PC-9 (cell line): ENCODE measurements at regions not wholly inside any gene's neighbourhood (a gene's known extent, or its start where the extent isn't known, plus 50 kb on each side); places are given as distances from the start of the nearest gene placed in this dataset.

Source experiments
- EZH2 ChIP-seq: fragments of 200-600 bp; sonication (generic); IDR thresholded peaks from 2 replicates; pipeline ENCODE4 v1.8.0; 2017; ENCODE audit warnings: antibody characterized with exemption, low read depth
- TF ChIP-seq, protein P1 (sequence below): fragments of 200-600 bp; sonication (generic); conservative IDR thresholded peaks from 2 replicates; pipeline ENCODE4 v1.6.1; 2017; ENCODE audit warnings: mixed run types, antibody characterized with exemption, mild to moderate bottlenecking, moderate library complexity

- TF ChIP-seq, protein P1, sequence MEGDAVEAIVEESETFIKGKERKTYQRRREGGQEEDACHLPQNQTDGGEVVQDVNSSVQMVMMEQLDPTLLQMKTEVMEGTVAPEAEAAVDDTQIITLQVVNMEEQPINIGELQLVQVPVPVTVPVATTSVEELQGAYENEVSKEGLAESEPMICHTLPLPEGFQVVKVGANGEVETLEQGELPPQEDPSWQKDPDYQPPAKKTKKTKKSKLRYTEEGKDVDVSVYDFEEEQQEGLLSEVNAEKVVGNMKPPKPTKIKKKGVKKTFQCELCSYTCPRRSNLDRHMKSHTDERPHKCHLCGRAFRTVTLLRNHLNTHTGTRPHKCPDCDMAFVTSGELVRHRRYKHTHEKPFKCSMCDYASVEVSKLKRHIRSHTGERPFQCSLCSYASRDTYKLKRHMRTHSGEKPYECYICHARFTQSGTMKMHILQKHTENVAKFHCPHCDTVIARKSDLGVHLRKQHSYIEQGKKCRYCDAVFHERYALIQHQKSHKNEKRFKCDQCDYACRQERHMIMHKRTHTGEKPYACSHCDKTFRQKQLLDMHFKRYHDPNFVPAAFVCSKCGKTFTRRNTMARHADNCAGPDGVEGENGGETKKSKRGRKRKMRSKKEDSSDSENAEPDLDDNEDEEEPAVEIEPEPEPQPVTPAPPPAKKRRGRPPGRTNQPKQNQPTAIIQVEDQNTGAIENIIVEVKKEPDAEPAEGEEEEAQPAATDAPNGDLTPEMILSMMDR = no peak
- TF ChIP-seq EZH2 = no peak
Observed at GRCh38 chr11:25244126-25244525, 747.3 kb downstream of the LUZP2 start.
